Endothelial cell (in vitro differentiated cells): ENCODE measurements at regions not wholly inside any gene's neighbourhood (a gene's known extent, or its start where the extent isn't known, plus 50 kb on each side); places are given as distances from the start of the nearest gene placed in this dataset.

Experiments
- DNase-seq: peaks from one replicate; pipeline ENCODE4 v3.0.0; 2021; ENCODE audit warnings: low spot score
- H3K27ac Mint-ChIP-seq: one replicate; pipeline ENCODE4 v1.8.0; 2021; ENCODE audit warnings: mixed read lengths, inconsistent platforms; ENCODE audit not compliant: unreplicated experiment
- H3K27me3 Mint-ChIP-seq: one replicate; pipeline ENCODE4 v1.8.0; 2021; ENCODE audit warnings: mild to moderate bottlenecking, moderate library complexity, mixed read lengths, inconsistent platforms; ENCODE audit not compliant: unreplicated experiment
- H3K36me3 Mint-ChIP-seq: one replicate; pipeline ENCODE4 v1.8.0; 2021; ENCODE audit warnings: mild to moderate bottlenecking, low read depth, mixed read lengths, inconsistent platforms; ENCODE audit not compliant: unreplicated experiment
- H3K4me1 Mint-ChIP-seq: one replicate; pipeline ENCODE4 v1.8.0; 2021; ENCODE audit warnings: mild to moderate bottlenecking, mixed read lengths, inconsistent platforms; ENCODE audit not compliant: unreplicated experiment
- H3K4me3 Mint-ChIP-seq: one replicate; pipeline ENCODE4 v1.8.0; 2021; ENCODE audit warnings: mild to moderate bottlenecking, mixed read lengths, inconsistent platforms; ENCODE audit not compliant: unreplicated experiment
- H3K9me3 Mint-ChIP-seq: one replicate; pipeline ENCODE4 v1.8.0; 2021; ENCODE audit warnings: mixed read lengths, inconsistent platforms; ENCODE audit not compliant: unreplicated experiment
- CTCF ChIP-seq: fragments of 200-600 bp; sonication (generic); IDR thresholded peaks from one replicate; pipeline ENCODE4 v1.5.0; 2021; ENCODE audit warnings: antibody characterized with exemption; ENCODE audit not compliant: unreplicated experiment

GRCh38 chrY:8536277-8536676, 801.0 kb upstream of the TSPY4 start:
- H3K9me3 Mint-ChIP-seq: no peaks in the 10 kb centered on the region
- no peaks in the 10 kb centered on the region for H3K27me3 Mint-ChIP-seq
- TF ChIP-seq CTCF: no peak
- H3K27ac Mint-ChIP-seq: no peak overlapping the region
- no peak for DNase-seq
- no peak overlapping the region for H3K4me3 Mint-ChIP-seq
- H3K36me3 Mint-ChIP-seq: no peaks in the 10 kb centered on the region
- no peaks in the 10 kb centered on the region for H3K4me1 Mint-ChIP-seq

- Mint-ChIP-seq H3K4me1 (no peaks in the 10 kb centered on the region), H3K9me3 (no peaks in the 10 kb centered on the region), H3K36me3 (no peaks in the 10 kb centered on the region), H3K4me3 (no peak overlapping the region), H3K27me3 (no peaks in the 10 kb centered on the region), H3K27ac (no peak overlapping the region)
- no peak for TF ChIP-seq CTCF
- no peak for DNase-seq
These were observed 796.0 kb upstream of the TSPY4 start for GRCh38 chrY:8541306-8541705.

GRCh38 chrY:8544715-8545114, 792.5 kb upstream of the TSPY4 start:
- Mint-ChIP-seq H3K27ac (no peak overlapping the region), H3K27me3 (no peaks in the 10 kb centered on the region), H3K36me3 (no peaks in the 10 kb centered on the region), H3K4me1 (no peaks in the 10 kb centered on the region), H3K9me3 (no peaks in the 10 kb centered on the region), H3K4me3 (no peak overlapping the region)
- no peak for TF ChIP-seq CTCF
- no peak for DNase-seq

GRCh38 chrY:8547931-8548330, 789.3 kb upstream of the TSPY4 start:
- DNase-seq: no peak
- Mint-ChIP-seq H3K4me1 (no peaks in the 10 kb centered on the region), H3K27me3 (no peaks in the 10 kb centered on the region), H3K4me3 (no peak overlapping the region), H3K36me3 (no peaks in the 10 kb centered on the region), H3K27ac (no peak overlapping the region), H3K9me3 (no peaks in the 10 kb centered on the region)
- no peak for TF ChIP-seq CTCF

GRCh38 chrY:8551323-8551722, 785.9 kb upstream of the TSPY4 start:
- no peak for DNase-seq
- no peaks in the 10 kb centered on the region for H3K27me3 Mint-ChIP-seq
- no peaks in the 10 kb centered on the region for H3K36me3 Mint-ChIP-seq
- no peak for TF ChIP-seq CTCF
- H3K4me3 Mint-ChIP-seq: no peak overlapping the region
- H3K27ac Mint-ChIP-seq: no peak overlapping the region
- no peaks in the 10 kb centered on the region for H3K4me1 Mint-ChIP-seq
- H3K9me3 Mint-ChIP-seq: no peaks in the 10 kb centered on the region
